ENCODE measurements at regions not wholly inside any gene's neighbourhood (a gene's known extent, or its start where the extent isn't known, plus 50 kb on each side); places are given as distances from the start of the nearest gene placed in this dataset.

DNA sequence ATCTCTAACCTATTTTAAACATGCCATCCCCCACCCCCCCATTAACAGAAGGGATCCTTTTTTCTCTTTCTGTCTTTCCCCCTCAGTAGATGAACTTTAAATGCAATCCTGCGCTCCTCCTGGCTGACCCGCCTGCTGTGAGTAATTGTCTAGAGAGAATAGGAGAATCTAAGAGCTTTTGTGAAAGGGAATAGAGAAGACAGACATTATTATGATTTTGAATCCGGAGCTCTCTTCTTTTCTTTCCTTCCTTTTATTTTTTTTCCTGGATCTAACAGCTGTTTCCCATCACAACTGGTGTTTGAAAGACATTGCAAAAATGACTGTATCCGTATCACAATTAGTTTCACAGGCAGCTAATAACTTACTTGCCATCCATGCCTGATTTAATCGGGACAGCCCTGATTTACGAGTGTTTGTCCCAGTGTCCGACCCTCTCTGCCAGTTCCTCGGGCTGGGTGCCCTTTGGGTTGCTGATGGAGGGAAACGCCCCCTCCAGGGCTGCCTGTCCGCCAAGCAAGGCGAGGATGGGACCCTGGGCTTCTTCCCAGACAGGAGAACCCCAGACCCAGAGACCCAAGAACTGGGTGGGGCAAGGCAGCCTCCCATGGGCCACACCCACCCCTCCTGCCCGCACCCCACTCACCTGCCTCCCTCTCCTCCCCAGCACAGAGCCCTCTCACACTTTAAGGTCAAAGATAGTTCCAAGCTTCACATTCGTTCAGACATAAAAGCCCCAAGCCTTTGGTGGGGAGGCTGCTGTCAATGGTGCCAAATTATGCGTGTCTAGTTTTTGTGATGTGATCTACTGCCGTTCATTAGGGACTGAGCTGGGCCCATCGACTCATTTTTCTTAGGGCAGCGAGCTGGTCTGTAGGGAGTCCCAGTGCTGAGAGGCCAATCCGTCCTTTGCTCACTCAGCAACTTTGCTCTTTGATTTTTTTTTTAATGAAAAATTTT lies 231.7 kb downstream of the ZNF516 start:
- DNase-seq (ENCODE audit: low spot score) = no peak
- Mint-ChIP-seq H3K36me3 (ENCODE audit: low read depth, unreplicated experiment) (no peaks in the 10 kb centered on the region), H3K27me3 (ENCODE audit: unreplicated experiment) (no peaks in the 10 kb centered on the region), H3K4me3 (ENCODE audit: unreplicated experiment) (no peak overlapping the region), H3K27ac (ENCODE audit: unreplicated experiment) (no peak overlapping the region), H3K9me3 (ENCODE audit: unreplicated experiment) (no peaks in the 10 kb centered on the region), H3K4me1 (ENCODE audit: unreplicated experiment) (peaks cover 4% of the 10 kb centered on the region)
- TF ChIP-seq CTCF (IDR thresholded peaks at IDR 0.05; ENCODE audit: unreplicated experiment) = no peak

DNA sequence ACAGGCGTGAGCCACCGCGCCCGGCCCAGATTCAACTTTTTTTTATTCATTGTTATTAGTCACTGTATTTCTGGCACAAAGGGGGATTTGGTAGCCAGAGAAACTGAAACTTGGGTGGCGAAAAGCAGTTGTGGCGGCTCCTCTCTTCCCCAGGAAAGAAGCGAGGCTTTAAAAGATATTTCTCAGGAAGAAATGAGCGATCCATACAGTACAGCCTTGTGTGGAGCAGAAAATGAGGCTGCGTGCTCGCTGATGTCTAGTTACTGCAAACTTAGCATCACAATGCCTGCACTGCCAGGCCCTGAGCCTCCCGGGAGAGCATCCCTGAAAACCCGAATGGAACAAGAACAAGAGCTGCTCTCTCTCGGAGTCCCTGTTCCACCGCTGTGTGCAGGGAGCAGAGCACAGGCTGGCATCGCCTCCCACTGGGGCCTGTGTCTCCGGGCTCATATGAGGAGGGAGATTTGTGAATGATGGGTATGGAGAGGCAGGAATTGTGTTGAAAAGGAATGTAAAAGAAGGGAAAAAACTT lies 234.0 kb downstream of the ZNF516 start:
- H3K36me3 Mint-ChIP-seq (ENCODE audit: low read depth, unreplicated experiment) = no peaks in the 10 kb centered on the region
- H3K9me3 Mint-ChIP-seq (ENCODE audit: unreplicated experiment) = no peaks in the 10 kb centered on the region
- no peaks in the 10 kb centered on the region for H3K27me3 Mint-ChIP-seq (ENCODE audit: unreplicated experiment)
- H3K27ac Mint-ChIP-seq (ENCODE audit: unreplicated experiment) = no peak overlapping the region
- peaks cover 4% of the 10 kb centered on the region for H3K4me1 Mint-ChIP-seq (ENCODE audit: unreplicated experiment)
- DNase-seq (ENCODE audit: low spot score) = no peak
- no peak for TF ChIP-seq CTCF (IDR thresholded peaks at IDR 0.05; ENCODE audit: unreplicated experiment)
- no peak overlapping the region for H3K4me3 Mint-ChIP-seq (ENCODE audit: unreplicated experiment)

GRCh38 chr18:76259711-76260110 lies 235.3 kb downstream of the ZNF516 start:
- Mint-ChIP-seq H3K4me1 (ENCODE audit: unreplicated experiment) (peaks cover 4% of the 10 kb centered on the region), H3K4me3 (ENCODE audit: unreplicated experiment) (no peak overlapping the region)

DNA sequence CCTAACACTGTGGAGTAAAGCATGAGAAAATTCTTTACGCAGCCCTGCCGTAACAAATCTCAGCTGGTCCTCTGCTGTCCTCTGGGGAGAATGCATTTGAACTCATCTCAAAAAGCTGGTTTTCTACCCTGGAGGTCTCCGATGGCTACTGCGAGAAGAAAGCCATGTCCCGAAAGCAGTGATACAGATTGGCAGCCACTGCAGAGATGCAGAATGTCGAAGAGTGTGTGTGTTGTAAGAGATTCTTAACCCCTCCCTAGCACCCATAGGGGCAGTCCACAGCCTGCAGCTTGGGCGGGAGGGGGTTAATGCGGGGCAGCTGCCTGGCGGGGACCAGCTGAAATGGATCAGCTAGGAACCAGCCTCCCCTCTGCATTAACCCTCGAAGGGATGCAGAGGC lies 235.9 kb downstream of the ZNF516 start:
- DNase-seq (ENCODE audit: low spot score) = no peak
- Mint-ChIP-seq H3K9me3 (ENCODE audit: unreplicated experiment) (no peaks in the 10 kb centered on the region), H3K4me1 (ENCODE audit: unreplicated experiment) (peaks cover 4% of the 10 kb centered on the region), H3K36me3 (ENCODE audit: low read depth, unreplicated experiment) (no peaks in the 10 kb centered on the region), H3K27me3 (ENCODE audit: unreplicated experiment) (no peaks in the 10 kb centered on the region), H3K27ac (ENCODE audit: unreplicated experiment) (no peak overlapping the region), H3K4me3 (ENCODE audit: unreplicated experiment) (no peak overlapping the region)
- no peak for TF ChIP-seq CTCF (IDR thresholded peaks at IDR 0.05; ENCODE audit: unreplicated experiment)

More at GRCh38 chr18:76259711-76260110, 235.3 kb downstream of the ZNF516 start:
- DNase-seq (ENCODE audit: low spot score) = no peak
- no peaks in the 10 kb centered on the region for H3K9me3 Mint-ChIP-seq (ENCODE audit: unreplicated experiment)
- H3K27ac Mint-ChIP-seq (ENCODE audit: unreplicated experiment) = no peak overlapping the region
- no peaks in the 10 kb centered on the region for H3K27me3 Mint-ChIP-seq (ENCODE audit: unreplicated experiment)
- no peaks in the 10 kb centered on the region for H3K36me3 Mint-ChIP-seq (ENCODE audit: low read depth, unreplicated experiment)
- no peak for TF ChIP-seq CTCF (IDR thresholded peaks at IDR 0.05; ENCODE audit: unreplicated experiment)

- Mint-ChIP-seq H3K27ac (ENCODE audit: unreplicated experiment) (no peak overlapping the region), H3K4me1 (ENCODE audit: unreplicated experiment) (peaks cover 4% of the 10 kb centered on the region)
- DNase-seq (ENCODE audit: low spot score) = no peak
Measured at GRCh38 chr18:76258209-76258608, 236.8 kb downstream of the ZNF516 start.

More at GRCh38 chr18:76258209-76258608, 236.8 kb downstream of the ZNF516 start:
- H3K4me3 Mint-ChIP-seq (ENCODE audit: unreplicated experiment) = no peak overlapping the region
- H3K9me3 Mint-ChIP-seq (ENCODE audit: unreplicated experiment) = no peaks in the 10 kb centered on the region
- H3K36me3 Mint-ChIP-seq (ENCODE audit: low read depth, unreplicated experiment) = no peaks in the 10 kb centered on the region
- no peaks in the 10 kb centered on the region for H3K27me3 Mint-ChIP-seq (ENCODE audit: unreplicated experiment)
- TF ChIP-seq CTCF (IDR thresholded peaks at IDR 0.05; ENCODE audit: unreplicated experiment) = no peak

Data from endothelial cell (in vitro differentiated cells).